HEK293T (cell line): ENCODE measurements at regions not wholly inside any gene's neighbourhood (a gene's known extent, or its start where the extent isn't known, plus 50 kb on each side); places are given as distances from the start of the nearest gene placed in this dataset.

Experiments used
- ARNT ChIP-seq: fragments of 450-650 bp; IDR thresholded peaks from 2 replicates; pipeline ENCODE4 v1.6.1; 2017; ENCODE audit warnings: mild to moderate bottlenecking
- BHLHE40 ChIP-seq: fragments of 450-650 bp; IDR thresholded peaks from 2 replicates; pipeline ENCODE4 v1.6.1; 2016; ENCODE audit warnings: mild to moderate bottlenecking, moderate library complexity, borderline replicate concordance
- CTBP1 ChIP-seq: fragments of 450-650 bp; IDR thresholded peaks from 2 replicates; pipeline ENCODE4 v1.6.1; 2016; ENCODE audit warnings: borderline replicate concordance
- ELF4 ChIP-seq: fragments of 450-650 bp; IDR thresholded peaks from 2 replicates; pipeline ENCODE4 v1.6.1; 2017; ENCODE audit warnings: antibody characterized with exemption
- FOXK2 ChIP-seq: fragments of 450-650 bp; IDR thresholded peaks from 2 replicates; pipeline ENCODE4 v1.6.1; 2016; ENCODE audit warnings: mild to moderate bottlenecking
- FOXM1 ChIP-seq: fragments of 450-650 bp; IDR thresholded peaks from 2 replicates; pipeline ENCODE4 v1.6.1; 2017; ENCODE audit warnings: mild to moderate bottlenecking, borderline replicate concordance
- LEF1 ChIP-seq: fragments of 450-650 bp; IDR thresholded peaks from 2 replicates; pipeline ENCODE4 v1.6.1; 2017; ENCODE audit warnings: mild to moderate bottlenecking, borderline replicate concordance
- SP1 ChIP-seq: fragments of 450-650 bp; IDR thresholded peaks from 2 replicates; pipeline ENCODE4 v1.6.1; 2017
- SUZ12 ChIP-seq: fragments of 450-650 bp; IDR thresholded peaks from 2 replicates; pipeline ENCODE4 v1.6.1; 2016; ENCODE audit warnings: mild to moderate bottlenecking

DNA sequence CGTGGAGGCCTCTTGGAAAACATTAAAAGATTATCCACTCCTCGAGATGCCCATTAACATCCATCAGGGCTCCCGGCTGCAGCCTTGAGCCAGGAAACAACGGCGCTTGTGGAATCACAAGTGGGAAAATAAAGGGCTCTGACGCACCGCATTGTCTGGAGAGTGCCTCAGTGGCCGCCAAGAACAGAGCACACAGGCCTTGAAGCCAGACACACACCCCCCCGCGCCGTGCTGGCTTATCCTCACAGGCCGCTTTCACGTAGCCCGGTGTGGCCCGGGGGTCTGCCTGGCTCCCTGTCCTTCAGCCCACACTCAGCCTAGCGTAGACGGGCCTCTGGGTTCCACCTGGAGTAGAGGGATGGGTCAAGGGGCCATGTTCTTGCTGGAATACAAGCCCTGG, 1020.5 kb downstream of the BRD1 start:
- TF ChIP-seq SP1 (no peak), ELF4 (no peak), ARNT (no peak), SUZ12 (no peak), FOXK2 (no peak), LEF1 (no peak), BHLHE40 (no peak), FOXM1 (no peak), CTBP1 (no peak)
